GM04503 (cell line): ENCODE measurements at regions not wholly inside any gene's neighbourhood (a gene's known extent, or its start where the extent isn't known, plus 50 kb on each side); places are given as distances from the start of the nearest gene placed in this dataset.
A peak's percentile ranks its signal among the peaks of the same experiment; 100 is the strongest.
"Not testable (repeated sequence)": the region's sequence is repeated elsewhere in the genome, so short reads cannot be mapped to it uniquely, and the experiment has no call there.

ENCODE experiments used
- DNase-seq: peaks from one replicate; pipeline ENCODE4 v3.0.0-alpha.2; 2012; ENCODE audit warnings: low read depth

DNA sequence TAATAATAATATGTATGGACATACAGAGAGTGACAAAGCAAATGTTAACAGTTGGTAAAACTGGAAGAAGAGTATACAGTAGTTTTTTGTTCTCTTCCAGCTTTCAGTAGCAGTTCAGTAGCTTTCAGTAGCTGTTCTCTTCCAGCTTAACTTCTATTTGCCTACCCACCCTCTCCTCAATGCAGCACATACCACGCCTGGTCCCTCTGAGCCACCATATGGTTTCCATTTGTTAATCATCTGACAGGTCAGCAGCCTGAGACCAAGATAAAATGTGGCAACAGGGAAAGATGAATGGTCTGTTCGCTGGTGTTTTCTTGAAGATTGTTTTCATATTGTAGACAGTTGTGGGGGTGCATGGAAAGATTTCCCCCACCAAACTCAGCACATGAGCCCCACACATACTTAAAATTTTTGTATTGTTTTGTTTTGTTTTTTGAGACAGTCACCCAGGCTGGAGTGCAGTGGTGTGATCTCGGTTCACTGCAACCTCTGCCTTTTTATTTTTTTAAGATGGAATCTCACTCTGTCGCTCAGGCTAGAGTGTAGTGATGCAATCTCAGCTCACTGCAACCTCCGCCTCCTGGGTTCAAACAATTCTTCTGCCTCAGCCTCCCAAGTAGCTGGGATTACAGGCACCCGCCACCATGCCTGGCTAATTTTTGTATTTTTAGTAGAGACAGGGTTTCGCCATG, 56.8 kb downstream of the ATP6V0E2 start:
- peak; percentile 4 for DNase-seq

- not testable (repeated sequence) for DNase-seq
These were observed 60.0 kb downstream of the ATP6V0E2 start for GRCh38 chr7:149933776-149934175.

DNA sequence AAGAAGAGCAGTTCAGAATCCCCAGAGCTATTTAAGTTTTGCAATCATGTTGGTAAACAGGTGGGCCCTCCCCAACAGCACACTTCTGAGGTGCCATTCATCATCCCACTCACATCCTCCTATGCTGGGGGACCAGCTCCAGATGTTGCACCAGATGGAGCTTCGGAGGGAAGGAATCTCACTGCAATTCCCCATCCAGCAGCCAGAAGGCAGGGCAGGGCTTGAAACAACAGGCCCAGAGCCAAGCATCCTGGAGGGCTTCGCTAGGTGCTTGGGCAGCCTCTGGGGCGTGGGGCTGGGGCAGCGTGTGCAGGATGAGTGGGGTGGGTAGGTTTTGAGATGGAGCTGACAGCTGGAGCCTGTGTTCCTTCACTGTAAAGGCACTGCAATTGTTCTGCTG, 73.6 kb downstream of the ATP6V0E2 start:
- not testable (repeated sequence) for DNase-seq

DNA sequence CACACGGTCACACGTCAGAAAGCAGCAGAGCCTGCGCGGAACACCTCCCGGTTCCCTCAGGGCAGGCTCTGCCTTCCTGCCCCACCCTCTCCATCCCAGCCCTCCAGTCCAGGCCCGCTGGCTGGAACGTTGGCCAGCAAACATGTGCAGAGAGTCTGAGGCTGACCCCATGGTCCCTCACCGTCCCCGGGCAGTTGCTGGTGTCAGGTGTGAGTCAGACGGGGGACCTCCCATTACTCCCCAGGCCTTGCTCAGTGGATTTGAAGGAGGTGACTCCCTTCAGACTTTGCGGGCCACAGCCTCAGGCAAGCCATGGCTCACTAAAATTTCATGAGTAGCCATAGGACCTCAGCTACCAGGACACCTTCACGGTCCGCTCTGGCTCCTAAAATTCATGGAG, 74.7 kb downstream of the ATP6V0E2 start:
- not testable (repeated sequence) for DNase-seq

DNA sequence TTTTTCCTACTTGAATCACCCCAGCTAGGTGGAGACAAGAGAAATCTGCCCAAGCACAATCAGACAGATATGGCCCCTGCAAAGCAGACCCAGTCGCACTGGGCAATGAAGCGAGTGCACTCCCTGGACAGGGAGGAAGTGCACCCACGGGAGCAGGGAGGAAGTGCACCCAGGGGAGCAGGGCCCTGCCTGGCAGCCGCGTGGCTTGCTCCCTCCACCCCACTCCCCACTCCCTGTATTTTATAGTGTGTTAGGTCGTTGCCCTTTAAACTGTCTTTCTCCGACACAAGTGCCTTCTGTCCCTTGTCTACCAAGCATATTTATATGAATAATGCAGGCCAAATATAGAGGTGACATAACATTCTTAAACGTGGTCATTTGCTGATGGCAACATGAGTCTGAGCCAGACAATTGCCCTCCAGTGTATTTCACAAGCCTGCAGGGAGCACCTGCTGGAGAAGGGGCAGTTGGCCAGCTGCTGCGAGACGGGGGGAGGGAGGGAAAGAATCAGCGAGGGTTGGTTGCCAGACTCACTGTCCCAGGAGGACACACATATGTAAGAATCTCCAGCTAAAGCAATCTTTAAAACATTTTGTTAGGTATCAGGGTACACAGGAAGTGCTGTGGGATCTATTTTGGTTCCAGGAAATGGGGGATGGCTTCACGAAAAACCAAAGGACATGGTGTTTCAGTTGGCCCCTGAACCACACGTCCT, 76.3 kb downstream of the ATP6V0E2 start:
- not testable (repeated sequence) for DNase-seq

GRCh38 chr7:149950578-149950924, 76.8 kb downstream of the ATP6V0E2 start:
- DNase-seq, result not testable (repeated sequence)

- not testable (repeated sequence) for DNase-seq
These were observed 77.8 kb downstream of the ATP6V0E2 start for GRCh38 chr7:149951579-149951978.

DNA sequence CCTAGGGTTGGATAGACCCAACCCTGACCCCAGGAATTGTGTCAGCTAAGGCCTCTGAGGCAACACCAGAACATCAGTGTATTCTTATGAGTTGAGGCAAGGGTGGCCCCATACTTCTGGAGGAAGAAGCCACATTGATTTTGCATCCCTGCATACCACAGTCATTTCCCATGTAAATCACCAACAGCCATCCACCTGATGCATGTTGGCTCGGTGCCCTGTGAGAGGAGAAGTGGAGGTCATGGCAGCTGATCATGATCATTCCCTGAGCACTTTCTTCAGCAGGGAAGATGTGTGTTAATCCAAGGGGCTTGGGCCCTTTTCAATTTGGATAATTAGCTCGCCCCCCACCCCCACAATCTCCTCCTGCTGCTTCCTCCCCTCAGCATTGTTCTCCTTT, 85.1 kb downstream of the ATP6V0E2 start:
- DNase-seq, result not testable (repeated sequence)

DNA sequence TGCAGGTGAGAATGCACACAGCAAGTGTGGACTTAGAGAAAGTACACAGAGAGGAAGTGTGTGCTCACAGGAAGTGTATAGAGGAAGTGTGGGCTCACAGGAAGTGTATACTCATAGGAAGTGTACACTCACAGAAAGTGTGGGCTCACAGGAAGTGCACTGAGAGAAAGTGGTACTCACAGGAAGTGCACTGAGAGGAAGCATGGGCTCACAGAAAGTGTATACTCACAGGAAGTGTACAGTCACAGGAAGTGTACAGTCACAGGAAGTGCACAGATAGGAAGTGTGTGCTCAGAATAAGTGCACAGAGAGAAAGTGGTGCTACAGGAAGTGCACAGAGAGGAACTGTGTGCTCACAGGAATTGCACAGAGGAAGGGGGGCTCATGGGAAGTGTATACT, 87.1 kb downstream of the ATP6V0E2 start:
- not testable (repeated sequence) for DNase-seq

DNA sequence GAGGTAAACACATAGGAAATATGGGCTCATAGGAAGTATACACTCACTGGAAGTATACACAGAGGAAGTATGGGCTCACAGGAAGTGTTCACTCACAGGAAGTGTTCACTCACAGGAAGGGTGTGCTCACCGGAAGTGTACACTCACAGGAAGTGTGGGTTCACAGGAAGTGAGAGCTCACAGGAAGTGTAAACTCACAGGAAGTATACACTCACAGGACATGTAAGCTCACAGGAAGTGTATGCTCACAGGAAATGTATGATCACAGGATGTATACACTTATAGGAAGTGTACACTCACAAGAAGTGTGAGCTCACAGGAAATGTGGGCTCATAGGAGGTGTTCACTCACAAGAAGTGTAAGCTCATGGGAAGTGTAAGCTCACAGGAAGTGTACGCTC, 88.1 kb downstream of the ATP6V0E2 start:
- DNase-seq, result not testable (repeated sequence)

GRCh38 chr7:149962685-149963319, 89.0 kb downstream of the ATP6V0E2 start:
- DNase-seq, result not testable (repeated sequence)

DNA sequence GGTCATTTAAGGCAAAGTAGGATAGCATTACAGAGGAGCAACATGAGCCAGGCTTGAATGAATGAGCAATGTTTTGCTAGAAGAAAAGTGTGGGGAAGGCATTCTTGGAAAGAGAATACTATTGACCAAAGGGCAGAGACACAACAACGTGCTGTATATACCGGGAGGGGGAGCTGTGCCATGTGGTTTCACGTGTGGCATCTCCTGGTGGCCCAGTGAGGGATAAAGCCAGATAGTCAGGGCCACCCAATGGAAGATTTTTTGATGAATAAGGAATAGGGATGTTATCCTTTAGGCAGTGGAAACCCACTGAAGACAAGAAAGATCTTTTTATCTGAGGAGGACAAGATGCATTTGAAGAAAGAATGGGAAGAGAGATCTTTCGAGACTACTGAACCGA, 90.2 kb downstream of the ATP6V0E2 start:
- DNase-seq, result not testable (repeated sequence)

GRCh38 chr7:149966444-149966843, 92.7 kb downstream of the ATP6V0E2 start:
- DNase-seq, result not testable (repeated sequence)

DNA sequence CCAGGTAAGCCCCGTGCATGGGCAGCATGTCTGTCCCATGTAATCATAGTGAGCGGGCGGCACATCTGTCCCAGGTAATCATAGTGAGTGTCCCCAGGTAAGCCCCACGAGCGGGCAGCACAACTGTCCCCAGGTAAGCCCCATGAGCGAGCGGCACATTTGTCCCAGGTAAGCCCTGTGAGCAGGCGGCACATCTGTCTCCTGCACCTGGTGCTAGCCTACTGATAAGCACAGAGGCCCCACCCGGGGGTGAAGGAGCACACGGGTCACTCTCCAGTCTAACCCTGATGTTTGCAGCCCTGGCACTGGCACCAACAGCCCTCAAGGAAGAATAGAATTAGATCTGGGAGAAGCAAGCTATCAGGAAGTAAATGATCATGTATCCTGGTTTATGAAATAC, 99.2 kb downstream of the ATP6V0E2 start:
- not testable (repeated sequence) for DNase-seq

- DNase-seq, result not testable (repeated sequence)
These were observed 99.9 kb downstream of the ATP6V0E2 start for GRCh38 chr7:149973681-149974080.

DNA sequence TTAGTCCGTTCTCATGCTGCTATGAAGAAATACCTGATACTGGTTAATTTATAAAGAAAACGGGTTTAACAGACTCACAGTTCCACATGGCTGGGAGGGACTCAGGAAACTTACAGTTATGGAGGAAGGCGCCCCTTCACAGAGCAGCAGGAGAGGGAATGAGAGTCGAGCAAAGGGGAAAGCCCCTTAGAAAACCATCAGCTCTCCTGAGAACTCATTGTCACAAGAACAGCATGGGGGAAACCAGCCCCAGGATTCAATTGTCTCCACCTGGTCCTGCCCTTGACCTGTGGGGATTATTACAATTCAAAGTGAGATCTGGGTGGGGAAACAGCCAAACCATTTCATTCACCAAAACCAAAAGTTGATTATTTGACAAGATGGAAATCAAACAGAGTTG, 101.8 kb downstream of the ATP6V0E2 start:
- DNase-seq, result not testable (repeated sequence)

- DNase-seq, result not testable (repeated sequence)
These were observed 104.8 kb downstream of the ATP6V0E2 start for GRCh38 chr7:149978537-149978936.

GRCh38 chr7:149978944-149979343, 105.2 kb downstream of the ATP6V0E2 start:
- DNase-seq, result not testable (repeated sequence)

DNA sequence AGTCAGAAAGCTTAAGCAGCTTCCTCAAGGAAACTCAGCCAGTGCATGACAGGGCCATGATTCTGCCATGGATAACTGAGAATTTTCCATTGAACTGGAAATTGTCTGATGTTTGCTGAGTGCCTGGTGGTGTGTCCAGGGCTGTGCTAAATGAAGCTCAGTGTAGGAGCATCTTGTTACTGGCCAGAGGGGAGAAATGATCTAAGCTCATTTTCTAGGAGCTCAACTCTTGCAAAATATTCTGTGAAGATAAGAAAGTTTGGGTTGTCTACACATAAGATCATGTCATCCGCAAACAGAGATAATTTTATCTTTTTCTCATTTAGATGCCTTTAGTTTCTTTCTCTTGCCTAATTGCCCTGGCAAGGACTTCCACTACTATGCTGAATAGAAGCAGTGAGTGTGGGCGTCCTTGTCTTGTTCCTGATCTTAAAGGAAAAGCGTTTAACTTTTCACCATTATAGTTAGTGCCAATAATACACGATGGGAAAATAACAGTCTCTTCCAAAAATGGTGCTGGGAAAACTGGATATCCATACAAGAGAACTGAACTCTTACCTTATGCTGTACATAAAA, 108.9 kb downstream of the ATP6V0E2 start:
- not testable (repeated sequence) for DNase-seq

- DNase-seq, result not testable (repeated sequence)
These were observed 113.1 kb downstream of the ATP6V0E2 start for GRCh38 chr7:149986866-149987265.

- DNase-seq, result not testable (repeated sequence)
These were observed 118.0 kb downstream of the ATP6V0E2 start for GRCh38 chr7:149991652-149992302.

- DNase-seq, result not testable (repeated sequence)
These were observed 118.6 kb downstream of the ATP6V0E2 start for GRCh38 chr7:149992366-149992765.
